ENCODE measurements at regions not wholly inside any gene's neighbourhood (a gene's known extent, or its start where the extent isn't known, plus 50 kb on each side); places are given as distances from the start of the nearest gene placed in this dataset.

DNA sequence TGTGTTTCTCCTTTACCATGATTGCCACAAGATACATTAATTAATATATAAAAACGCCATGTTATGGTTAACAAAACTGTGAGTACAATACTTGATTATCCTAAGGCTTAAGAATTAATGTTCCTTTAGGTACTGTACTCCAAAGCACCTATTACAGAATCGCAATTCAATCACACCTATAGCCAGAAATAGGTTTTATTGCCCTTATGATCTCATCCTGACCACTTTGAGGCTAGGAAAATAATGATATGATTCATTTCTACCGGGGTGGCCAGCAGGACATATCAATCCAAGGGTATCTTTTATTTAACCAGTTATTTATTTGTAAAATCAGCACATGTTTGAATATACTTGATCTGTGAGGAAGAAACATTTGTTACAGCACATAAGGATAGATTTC lies 396.6 kb upstream of the GJE1 start:
- TF ChIP-seq, protein P1, sequence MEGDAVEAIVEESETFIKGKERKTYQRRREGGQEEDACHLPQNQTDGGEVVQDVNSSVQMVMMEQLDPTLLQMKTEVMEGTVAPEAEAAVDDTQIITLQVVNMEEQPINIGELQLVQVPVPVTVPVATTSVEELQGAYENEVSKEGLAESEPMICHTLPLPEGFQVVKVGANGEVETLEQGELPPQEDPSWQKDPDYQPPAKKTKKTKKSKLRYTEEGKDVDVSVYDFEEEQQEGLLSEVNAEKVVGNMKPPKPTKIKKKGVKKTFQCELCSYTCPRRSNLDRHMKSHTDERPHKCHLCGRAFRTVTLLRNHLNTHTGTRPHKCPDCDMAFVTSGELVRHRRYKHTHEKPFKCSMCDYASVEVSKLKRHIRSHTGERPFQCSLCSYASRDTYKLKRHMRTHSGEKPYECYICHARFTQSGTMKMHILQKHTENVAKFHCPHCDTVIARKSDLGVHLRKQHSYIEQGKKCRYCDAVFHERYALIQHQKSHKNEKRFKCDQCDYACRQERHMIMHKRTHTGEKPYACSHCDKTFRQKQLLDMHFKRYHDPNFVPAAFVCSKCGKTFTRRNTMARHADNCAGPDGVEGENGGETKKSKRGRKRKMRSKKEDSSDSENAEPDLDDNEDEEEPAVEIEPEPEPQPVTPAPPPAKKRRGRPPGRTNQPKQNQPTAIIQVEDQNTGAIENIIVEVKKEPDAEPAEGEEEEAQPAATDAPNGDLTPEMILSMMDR (IDR thresholded peaks at IDR 0.05): no peak
- no peak for TF ChIP-seq POLR2A (IDR thresholded peaks at IDR 0.05)
